Trophoblast cell (in vitro differentiated cells and primary cell): ENCODE measurements at regions not wholly inside any gene's neighbourhood (a gene's known extent, or its start where the extent isn't known, plus 50 kb on each side); places are given as distances from the start of the nearest gene placed in this dataset.
"Not testable (repeated sequence)": the region's sequence is repeated elsewhere in the genome, so short reads cannot be mapped to it uniquely, and the experiment has no call there.

Source experiments
- DNase-seq, 2 donors: peaks; one replicate each; pipeline ENCODE4 v3.0.0-alpha.2; 2016
- H2AFZ ChIP-seq: 2 replicates; pipeline ENCODE4 v1.6.1; 2013; ENCODE audit warnings: low read length, moderate library complexity, mild to moderate bottlenecking; ENCODE audit not compliant: insufficient read depth, poor library complexity
- H2AK5ac ChIP-seq: 2 replicates; pipeline ENCODE4 v1.6.1; 2013; ENCODE audit warnings: mild to moderate bottlenecking, low read length
- H2BK120ac ChIP-seq: 2 replicates; pipeline ENCODE4 v1.6.1; 2013; ENCODE audit warnings: low read length, mild to moderate bottlenecking, moderate library complexity; ENCODE audit not compliant: insufficient read depth, poor library complexity
- H2BK12ac ChIP-seq: 2 replicates; pipeline ENCODE4 v1.6.1; 2013; ENCODE audit warnings: mild to moderate bottlenecking, low read length, moderate library complexity
- H2BK5ac ChIP-seq: 2 replicates; pipeline ENCODE4 v1.6.1; 2013; ENCODE audit warnings: low read length, low read depth, moderate library complexity, mild to moderate bottlenecking; ENCODE audit not compliant: poor library complexity
- H3K14ac ChIP-seq: 2 replicates; pipeline ENCODE4 v1.6.1; 2013; ENCODE audit warnings: mild to moderate bottlenecking, low read length
- H3K18ac ChIP-seq: 2 replicates; pipeline ENCODE4 v1.6.1; 2013; ENCODE audit warnings: mild to moderate bottlenecking, low read length
- H3K23ac ChIP-seq: 2 replicates; pipeline ENCODE4 v1.6.1; 2013; ENCODE audit warnings: low read length
- H3K27ac ChIP-seq: 2 replicates; pipeline ENCODE4 v1.5.1; 2013; ENCODE audit warnings: low read depth, mild to moderate bottlenecking, inconsistent platforms, low read length, moderate library complexity
- H3K27me3 ChIP-seq: 2 replicates; pipeline ENCODE4 v1.6.1; 2013; ENCODE audit warnings: inconsistent platforms, mild to moderate bottlenecking, low read length, moderate library complexity; ENCODE audit not compliant: insufficient read depth
- H3K36me3 ChIP-seq, 2 experiments: 1 replicate in 1 of 2; 2 replicates in 1 of 2; pipeline ENCODE4 v1.6.1; 2013; ENCODE audit warnings: low read length in 2 of 2, mild to moderate bottlenecking in 2 of 2, moderate library complexity in 1 of 2; ENCODE audit not compliant: insufficient read depth in 2 of 2, control insufficient read depth in 1 of 2
- H3K4ac ChIP-seq: 2 replicates; pipeline ENCODE4 v1.6.1; 2013; ENCODE audit warnings: low read depth, mild to moderate bottlenecking, low read length, moderate library complexity
- H3K4me1 ChIP-seq, 2 experiments: 1 replicate in 1 of 2; 2 replicates in 1 of 2; pipeline ENCODE4 v1.6.1; 2013; ENCODE audit warnings: low read length in 2 of 2, mild to moderate bottlenecking in 2 of 2, moderate library complexity in 1 of 2; ENCODE audit not compliant: insufficient read depth in 2 of 2, control insufficient read depth in 1 of 2
- H3K4me2 ChIP-seq: 2 replicates; pipeline ENCODE4 v1.6.1; 2013; ENCODE audit warnings: inconsistent platforms, mild to moderate bottlenecking, low read length, moderate library complexity
- H3K4me3 ChIP-seq: 2 replicates; pipeline ENCODE4 v1.5.1; 2013; ENCODE audit warnings: mild to moderate bottlenecking, low read depth, low read length, inconsistent platforms
- H3K79me1 ChIP-seq: one replicate; pipeline ENCODE4 v1.6.1; 2013; ENCODE audit warnings: low read length
- H3K79me2 ChIP-seq: 2 replicates; pipeline ENCODE4 v1.6.1; 2013; ENCODE audit warnings: low read length, mild to moderate bottlenecking; ENCODE audit not compliant: control insufficient read depth, insufficient read depth, poor library complexity
- H3K9ac ChIP-seq: 2 replicates; pipeline ENCODE4 v1.6.1; 2013; ENCODE audit warnings: mild to moderate bottlenecking, low read length
- H3K9me3 ChIP-seq: 2 replicates; pipeline ENCODE4 v1.6.1; 2013; ENCODE audit warnings: low read depth, mild to moderate bottlenecking, control low read depth, inconsistent platforms, low read length; ENCODE audit not compliant: insufficient read depth
- H4K12ac ChIP-seq: 2 replicates; pipeline ENCODE4 v1.6.1; 2013; ENCODE audit warnings: low read depth, mild to moderate bottlenecking, low read length, moderate library complexity
- H4K8ac ChIP-seq: 2 replicates; pipeline ENCODE4 v1.6.1; 2013; ENCODE audit warnings: low read depth, mild to moderate bottlenecking, low read length, moderate library complexity
- H4K91ac ChIP-seq: one replicate; pipeline ENCODE4 v1.6.1; 2013; ENCODE audit warnings: low read depth, mild to moderate bottlenecking, low read length, moderate library complexity
- WGBS: extraction: QIAGEN DNeasy Blood & Tissue Kit; methylation state at CpG from one replicate; pipeline ENCODE4 v1.1.7; 2013; ENCODE audit warnings: missing lambda C conversion rate; ENCODE audit not compliant: insufficient read length, insufficient coverage; ENCODE audit errors: extremely low coverage; 5-methylcytosine and 5-hydroxymethylcytosine counted together

- not testable (repeated sequence) for H3K4me2 ChIP-seq, H3K9ac ChIP-seq, H4K8ac ChIP-seq, H3K4me1 ChIP-seq, H3K36me3 ChIP-seq, H2BK12ac ChIP-seq, H3K4me3 ChIP-seq, H3K9me3 ChIP-seq, H4K91ac ChIP-seq, H2AFZ ChIP-seq, H2BK5ac ChIP-seq, H3K23ac ChIP-seq, H2AK5ac ChIP-seq, H4K12ac ChIP-seq, H3K14ac ChIP-seq, H3K18ac ChIP-seq, H2BK120ac ChIP-seq, H3K27me3 ChIP-seq, DNase-seq, H3K27ac ChIP-seq, H3K4ac ChIP-seq, H3K79me2 ChIP-seq
- peaks cover 11% of the 10 kb centered on the region for H3K79me1 ChIP-seq
- no CpG with 5 or more reads among the region's 1 CpG for WGBS
These were observed 69.6 kb upstream of the CCDC6 start for GRCh38 chr10:59975918-59976317.

- no peak overlapping the region for H4K8ac ChIP-seq
- no peak overlapping the region for H3K18ac ChIP-seq
- WGBS = no CpG with 5 or more reads among the region's 1 CpG
- H3K79me2 ChIP-seq = peaks cover 3% of the 10 kb centered on the region
- no peaks in the 10 kb centered on the region for H3K27me3 ChIP-seq
- no peak overlapping the region for H3K9ac ChIP-seq
- no peak overlapping the region for H2BK120ac ChIP-seq
- H2AFZ ChIP-seq = no peak overlapping the region
- no peak overlapping the region for H2AK5ac ChIP-seq
- H3K36me3 ChIP-seq = no peaks in the 10 kb centered on the region
- H3K79me1 ChIP-seq = peaks cover 20% of the 10 kb centered on the region
- H3K4me3 ChIP-seq = no peak overlapping the region
- H2BK5ac ChIP-seq = peak overlapping the region; percentile 58
- no peak overlapping the region for H2BK12ac ChIP-seq
- H3K4me2 ChIP-seq = no peak overlapping the region
- H3K4ac ChIP-seq = no peak overlapping the region
- H3K14ac ChIP-seq = no peak overlapping the region
- peaks cover 12 to 21% of the 10 kb centered on the region in 2 experiments for H3K4me1 ChIP-seq
- no peak overlapping the region for H4K12ac ChIP-seq
- H3K27ac ChIP-seq = peak overlapping the region; percentile 54
- peak overlapping the region; percentile 98 for H4K91ac ChIP-seq
- DNase-seq = peak; percentile 81 to 93
- no peak overlapping the region for H3K23ac ChIP-seq
- no peaks in the 10 kb centered on the region for H3K9me3 ChIP-seq
These were observed 65.6 kb upstream of the CCDC6 start for GRCh38 chr10:59971915-59972314.

- peak overlapping the region; percentile 86 for H2BK12ac ChIP-seq
- H4K91ac ChIP-seq = peak overlapping the region; percentile 78
- H3K4ac ChIP-seq = no peak overlapping the region
- H2AFZ ChIP-seq = no peak overlapping the region
- no peak overlapping the region for H3K14ac ChIP-seq
- H3K36me3 ChIP-seq = no peaks in the 10 kb centered on the region
- peak overlapping the region; percentile 89 for H2BK120ac ChIP-seq
- H3K27ac ChIP-seq = peak overlapping the region; percentile 56
- no peak overlapping the region for H3K4me3 ChIP-seq
- H3K9ac ChIP-seq = no peak overlapping the region
- WGBS = no CpG with 5 or more reads among the region's 5 CpGs
- H4K12ac ChIP-seq = no peak overlapping the region
- no peak for DNase-seq
- H3K23ac ChIP-seq = no peak overlapping the region
- H3K79me2 ChIP-seq = peaks cover 6% of the 10 kb centered on the region
- H2BK5ac ChIP-seq = peak overlapping the region; percentile 77
- H3K4me1 ChIP-seq = peaks cover 15 to 28% of the 10 kb centered on the region in 2 experiments
- no peak overlapping the region for H3K4me2 ChIP-seq
- peaks cover 26% of the 10 kb centered on the region for H3K79me1 ChIP-seq
- H2AK5ac ChIP-seq = peak overlapping the region; percentile 72
- no peaks in the 10 kb centered on the region for H3K27me3 ChIP-seq
- H3K18ac ChIP-seq = no peak overlapping the region
- H4K8ac ChIP-seq = peak overlapping the region; percentile 9
- H3K9me3 ChIP-seq = no peaks in the 10 kb centered on the region
These were observed 64.3 kb upstream of the CCDC6 start for GRCh38 chr10:59970396-59971368.

- peak overlapping the region; percentile 97 for H2BK12ac ChIP-seq
- H2BK5ac ChIP-seq = peak overlapping the region; percentile 81
- peaks cover 6% of the 10 kb centered on the region for H3K79me2 ChIP-seq
- H3K36me3 ChIP-seq = no peaks in the 10 kb centered on the region
- no peak overlapping the region for H3K23ac ChIP-seq
- peaks cover 16 to 30% of the 10 kb centered on the region in 2 experiments for H3K4me1 ChIP-seq
- H2AFZ ChIP-seq = no peak overlapping the region
- H3K4me3 ChIP-seq = no peak overlapping the region
- H2AK5ac ChIP-seq = no peak overlapping the region
- H3K4ac ChIP-seq = peak overlapping the region; percentile 21
- WGBS = no CpG with 5 or more reads among the region's 2 CpGs
- H4K12ac ChIP-seq = no peak overlapping the region
- no peak overlapping the region for H3K9ac ChIP-seq
- peak overlapping the region; percentile 7 for H4K8ac ChIP-seq
- peak overlapping the region; percentile 68 for H3K27ac ChIP-seq
- H3K4me2 ChIP-seq = no peak overlapping the region
- peak overlapping the region; percentile 92 for H4K91ac ChIP-seq
- peak overlapping the region; percentile 40 for H3K18ac ChIP-seq
- DNase-seq = no peak
- H3K14ac ChIP-seq = peak overlapping the region; percentile 86
- no peaks in the 10 kb centered on the region for H3K27me3 ChIP-seq
- peak overlapping the region; percentile 47 for H2BK120ac ChIP-seq
- H3K79me1 ChIP-seq = peaks cover 30% of the 10 kb centered on the region
- H3K9me3 ChIP-seq = no peaks in the 10 kb centered on the region
These were observed 62.3 kb upstream of the CCDC6 start for GRCh38 chr10:59968705-59969104.
